ENCODE measurements at regions not wholly inside any gene's neighbourhood (a gene's known extent, or its start where the extent isn't known, plus 50 kb on each side); places are given as distances from the start of the nearest gene placed in this dataset.

- TF ChIP-seq CTCF (IDR thresholded peaks at IDR 0.05), result no peak
- TF ChIP-seq ARID4B (CRISPR knock-in tag; IDR thresholded peaks at IDR 0.05; ENCODE audit: borderline replicate concordance), result no peak
- TF ChIP-seq CREB1 (CRISPR knock-in tag; IDR thresholded peaks at IDR 0.05), result no peak
- TF ChIP-seq ZNF317 (CRISPR knock-in tag; IDR thresholded peaks at IDR 0.05; ENCODE audit: borderline replicate concordance, low read depth), result no peak
- no peak for TF ChIP-seq ZNF396 (CRISPR knock-in tag; IDR thresholded peaks at IDR 0.05; ENCODE audit: borderline replicate concordance)
- no peak for TF ChIP-seq PRDM15 (CRISPR knock-in tag; IDR thresholded peaks at IDR 0.05)
- no peak for TF ChIP-seq NR1H2 (CRISPR knock-in tag; IDR thresholded peaks at IDR 0.05)
- no peak for TF ChIP-seq JUN (CRISPR knock-in tag; IDR thresholded peaks at IDR 0.05)
- TF ChIP-seq USF2 (CRISPR knock-in tag; IDR thresholded peaks at IDR 0.05), result no peak
- no peak for TF ChIP-seq JAZF1 (CRISPR knock-in tag; IDR thresholded peaks at IDR 0.05)
- TF ChIP-seq USF1 (CRISPR knock-in tag; IDR thresholded peaks at IDR 0.05), result no peak
Observed at GRCh38 chr5:93071710-93072109, 509.3 kb downstream of the NR2F1-AS1 start.
